ENCODE measurements at regions not wholly inside any gene's neighbourhood (a gene's known extent, or its start where the extent isn't known, plus 50 kb on each side); places are given as distances from the start of the nearest gene placed in this dataset.
A peak's percentile ranks its signal among the peaks of the same experiment; 100 is the strongest.

- 86 to 96% methylated on average over 15 of the region's 15 CpGs for WGBS, 2 donors
- Histone ChIP-seq H3K4me1 (peaks cover 0 to 9% (median 0%) of the 10 kb centered on the region in 4 donors), H3K36me3 (no peaks in the 10 kb centered on the region), H3K27me3 (no peaks in the 10 kb centered on the region), H3K27ac (no peak overlapping the region), H3K4me3 (no peak overlapping the region), H3K9me3 (no peaks in the 10 kb centered on the region)
- DNase-seq = no peak
- TF ChIP-seq POLR2A (IDR thresholded peaks at IDR 0.05) (no peak), EP300 (IDR thresholded peaks at IDR 0.05) (no peak), POLR2AphosphoS5 (IDR thresholded peaks at IDR 0.05) (no peak)
- intact Hi-C loops (cut with DNase I) = no loop called here
Observed at GRCh38 chr4:156198511-156198910, 244.8 kb upstream of the CTSO start.

- TF ChIP-seq POLR2AphosphoS5 (IDR thresholded peaks at IDR 0.05) (peak in 1 of 4 donors; percentile 35), EP300 (IDR thresholded peaks at IDR 0.05) (peak in 2 of 4 donors; percentile 9 to 24), POLR2A (IDR thresholded peaks at IDR 0.05) (no peak)
- TF ChIP-seq, protein P1, sequence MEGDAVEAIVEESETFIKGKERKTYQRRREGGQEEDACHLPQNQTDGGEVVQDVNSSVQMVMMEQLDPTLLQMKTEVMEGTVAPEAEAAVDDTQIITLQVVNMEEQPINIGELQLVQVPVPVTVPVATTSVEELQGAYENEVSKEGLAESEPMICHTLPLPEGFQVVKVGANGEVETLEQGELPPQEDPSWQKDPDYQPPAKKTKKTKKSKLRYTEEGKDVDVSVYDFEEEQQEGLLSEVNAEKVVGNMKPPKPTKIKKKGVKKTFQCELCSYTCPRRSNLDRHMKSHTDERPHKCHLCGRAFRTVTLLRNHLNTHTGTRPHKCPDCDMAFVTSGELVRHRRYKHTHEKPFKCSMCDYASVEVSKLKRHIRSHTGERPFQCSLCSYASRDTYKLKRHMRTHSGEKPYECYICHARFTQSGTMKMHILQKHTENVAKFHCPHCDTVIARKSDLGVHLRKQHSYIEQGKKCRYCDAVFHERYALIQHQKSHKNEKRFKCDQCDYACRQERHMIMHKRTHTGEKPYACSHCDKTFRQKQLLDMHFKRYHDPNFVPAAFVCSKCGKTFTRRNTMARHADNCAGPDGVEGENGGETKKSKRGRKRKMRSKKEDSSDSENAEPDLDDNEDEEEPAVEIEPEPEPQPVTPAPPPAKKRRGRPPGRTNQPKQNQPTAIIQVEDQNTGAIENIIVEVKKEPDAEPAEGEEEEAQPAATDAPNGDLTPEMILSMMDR (IDR thresholded peaks at IDR 0.05) = no peak
- Histone ChIP-seq H3K4me1 (peaks cover 0 to 15% (median 0%) of the 10 kb centered on the region in 4 donors), H3K27ac (no peak overlapping the region), H3K9me3 (no peaks in the 10 kb centered on the region), H3K27me3 (no peaks in the 10 kb centered on the region), H3K4me3 (no peak overlapping the region), H3K36me3 (no peaks in the 10 kb centered on the region)
- intact Hi-C loops (cut with DNase I) = no loop called here
- DNase-seq = peak; percentile 70
- 76 to 77% methylated on average over 8 of the region's 8 CpGs for WGBS, 2 donors
Observed at GRCh38 chr4:156197216-156197615, 243.6 kb upstream of the CTSO start.

- TF ChIP-seq, protein P1 (IDR thresholded peaks at IDR 0.05) = no peak
- TF ChIP-seq POLR2A (IDR thresholded peaks at IDR 0.05) (no peak), POLR2AphosphoS5 (IDR thresholded peaks at IDR 0.05) (no peak), EP300 (IDR thresholded peaks at IDR 0.05) (no peak)
- WGBS, 2 donors = 84 to 90% methylated on average over 7 of the region's 7 CpGs
- Histone ChIP-seq H3K4me1 (peaks cover 0 to 15% (median 0%) of the 10 kb centered on the region in 4 donors), H3K9me3 (no peaks in the 10 kb centered on the region), H3K27ac (no peak overlapping the region), H3K27me3 (no peaks in the 10 kb centered on the region), H3K4me3 (no peak overlapping the region), H3K36me3 (no peaks in the 10 kb centered on the region)
- no peak for DNase-seq
- intact Hi-C loops (cut with DNase I) = no loop called here
Observed at GRCh38 chr4:156196722-156197121, 243.1 kb upstream of the CTSO start.

GRCh38 chr4:156195914-156196313 lies 242.2 kb upstream of the CTSO start:
- no peak overlapping the region for H3K27ac ChIP-seq
- no peaks in the 10 kb centered on the region for H3K9me3 ChIP-seq
- no peak overlapping the region for H3K4me3 ChIP-seq
- DNase-seq = no peak
- TF ChIP-seq, protein P1 (IDR thresholded peaks at IDR 0.05) = no peak
- TF ChIP-seq POLR2A (IDR thresholded peaks at IDR 0.05) = no peak
- no peak for TF ChIP-seq EP300 (IDR thresholded peaks at IDR 0.05)
- no peak for TF ChIP-seq POLR2AphosphoS5 (IDR thresholded peaks at IDR 0.05)
- intact Hi-C loops (cut with DNase I) = no loop called here
- no peaks in the 10 kb centered on the region for H3K27me3 ChIP-seq
- peaks cover 0 to 17% (median 2%) of the 10 kb centered on the region in 4 donors for H3K4me1 ChIP-seq
- H3K36me3 ChIP-seq = no peaks in the 10 kb centered on the region

GRCh38 chr4:156194896-156195295 lies 241.2 kb upstream of the CTSO start:
- no peaks in the 10 kb centered on the region for H3K27me3 ChIP-seq
- H3K27ac ChIP-seq = no peak overlapping the region
- peaks cover 0 to 18% (median 3%) of the 10 kb centered on the region in 4 donors for H3K4me1 ChIP-seq
- no peaks in the 10 kb centered on the region for H3K36me3 ChIP-seq
- no peaks in the 10 kb centered on the region for H3K9me3 ChIP-seq
- intact Hi-C loops (cut with DNase I) = loop anchor here (5.0 kb wide), 1 partner anchor 102 kb away; no protein-coding TSS in a partner anchor
- TF ChIP-seq POLR2A (IDR thresholded peaks at IDR 0.05) = no peak
- TF ChIP-seq EP300 (IDR thresholded peaks at IDR 0.05) = no peak
- TF ChIP-seq POLR2AphosphoS5 (IDR thresholded peaks at IDR 0.05) = no peak
- TF ChIP-seq, protein P1 (IDR thresholded peaks at IDR 0.05) = no peak
- H3K4me3 ChIP-seq = no peak overlapping the region
- 88 to 94% methylated on average over 7 of the region's 7 CpGs for WGBS, 2 donors
- DNase-seq = no peak

Measured in sigmoid colon (tissue), 6 donors.